Panc1 (cell line): ENCODE measurements at regions not wholly inside any gene's neighbourhood (a gene's known extent, or its start where the extent isn't known, plus 50 kb on each side); places are given as distances from the start of the nearest gene placed in this dataset.

ENCODE experiments used
- CTCF ChIP-seq: fragments of 450-650 bp; IDR thresholded peaks from 2 replicates; pipeline ENCODE4 v1.5.1; 2017; ENCODE audit warnings: mild to moderate bottlenecking
- POLR2AphosphoS5 ChIP-seq: IDR thresholded peaks from 2 replicates; pipeline ENCODE4 v1.6.1; 2012; ENCODE audit warnings: mild to moderate bottlenecking, low read depth, low read length, moderate library complexity
- REST ChIP-seq, 2 experiments: IDR thresholded peaks; 2 replicates each; pipeline ENCODE4 v1.6.1; 2011 to 2012; ENCODE audit warnings: low read depth in 2 of 2, control low read depth in 1 of 2, low read length in 1 of 2, mild to moderate bottlenecking in 1 of 2, moderate library complexity in 1 of 2; ENCODE audit not compliant: insufficient read depth in 1 of 2
- SIN3A ChIP-seq: IDR thresholded peaks from 2 replicates; pipeline ENCODE4 v1.6.1; 2012; ENCODE audit warnings: low read depth, mild to moderate bottlenecking, low read length, moderate library complexity, borderline replicate concordance; ENCODE audit not compliant: insufficient read depth
- TCF7L2 ChIP-seq: IDR thresholded peaks from 2 replicates; pipeline ENCODE4 v1.6.1; 2011; ENCODE audit warnings: mild to moderate bottlenecking, low read depth, low read length, inconsistent platforms

GRCh38 chr7:46363688-46364087 lies 442.6 kb upstream of the IGFBP3 start:
- no peak for TF ChIP-seq POLR2AphosphoS5
- no peak for TF ChIP-seq CTCF
- TF ChIP-seq REST (IDR thresholded peaks at IDR 0.05; ENCODE audit: insufficient read depth in 1 of 2, low read depth in 2 of 2, low read length in 1 of 2), result no peak
- no peak for TF ChIP-seq TCF7L2
- TF ChIP-seq SIN3A, result no peak
